ACC112 (cell line): ENCODE measurements at regions not wholly inside any gene's neighbourhood (a gene's known extent, or its start where the extent isn't known, plus 50 kb on each side); places are given as distances from the start of the nearest gene placed in this dataset.

ENCODE experiments used
- H2AFZ ChIP-seq: fragments of 200-600 bp; sonication (generic); one replicate; pipeline ENCODE4 v1.6.0; 2017; ENCODE audit warnings: antibody characterized with exemption, low read length; ENCODE audit not compliant: unreplicated experiment
- H3K27ac ChIP-seq: fragments of 200-600 bp; sonication (generic); 2 replicates; pipeline ENCODE4 v1.5.1; 2014; ENCODE audit warnings: low read depth, mild to moderate bottlenecking, antibody characterized with exemption, low read length, moderate library complexity
- H3K27me3 ChIP-seq: fragments of 200-600 bp; sonication (generic); 2 replicates; pipeline ENCODE4 v1.6.1; 2014; ENCODE audit warnings: mild to moderate bottlenecking, antibody characterized with exemption, low read length, moderate library complexity, mixed read lengths; ENCODE audit not compliant: insufficient read depth
- H3K36me3 ChIP-seq: fragments of 200-600 bp; sonication (generic); 2 replicates; pipeline ENCODE4 v1.6.1; 2016; ENCODE audit warnings: mild to moderate bottlenecking, antibody characterized with exemption, low read length, moderate library complexity, mixed read lengths; ENCODE audit not compliant: insufficient read depth
- H3K4me1 ChIP-seq: fragments of 200-600 bp; sonication (generic); one replicate; pipeline ENCODE4 v1.6.1; 2016; ENCODE audit warnings: low read length, mixed read lengths; ENCODE audit not compliant: insufficient read depth, unreplicated experiment, control insufficient read depth
- H3K4me3 ChIP-seq: fragments of 200-600 bp; sonication (generic); 2 replicates; pipeline ENCODE4 v1.5.1; 2014; ENCODE audit warnings: mild to moderate bottlenecking, low read depth, low read length
- H3K79me2 ChIP-seq: fragments of 200-600 bp; sonication (generic); one replicate; pipeline ENCODE4 v1.6.0; 2016; ENCODE audit warnings: low read length; ENCODE audit not compliant: control insufficient read depth, unreplicated experiment, insufficient read depth

DNA sequence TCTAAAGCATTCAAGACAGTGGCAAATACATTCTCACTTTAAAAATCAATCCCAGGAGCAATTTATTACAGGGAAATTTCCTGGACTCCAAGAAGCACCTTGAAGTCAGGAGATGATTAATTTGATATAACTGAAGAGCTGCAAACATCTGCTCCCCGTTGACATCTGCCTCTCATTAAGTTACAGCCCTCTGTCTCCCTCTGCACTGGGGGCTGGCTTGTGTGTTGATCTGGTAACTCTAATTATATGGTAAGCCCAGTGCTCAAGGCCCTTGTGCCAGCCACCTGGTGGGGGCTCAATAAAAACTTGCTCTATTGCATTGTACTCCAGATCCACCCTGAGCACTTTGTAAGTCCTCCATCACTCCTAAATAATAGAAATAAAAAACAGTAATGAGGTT lies 131.1 kb upstream of the ZNF462 start:
- Histone ChIP-seq H3K4me1 (no peaks in the 10 kb centered on the region), H3K27me3 (peaks cover 10% of the 10 kb centered on the region; the same call in 1 of the 2 replicates)

DNA sequence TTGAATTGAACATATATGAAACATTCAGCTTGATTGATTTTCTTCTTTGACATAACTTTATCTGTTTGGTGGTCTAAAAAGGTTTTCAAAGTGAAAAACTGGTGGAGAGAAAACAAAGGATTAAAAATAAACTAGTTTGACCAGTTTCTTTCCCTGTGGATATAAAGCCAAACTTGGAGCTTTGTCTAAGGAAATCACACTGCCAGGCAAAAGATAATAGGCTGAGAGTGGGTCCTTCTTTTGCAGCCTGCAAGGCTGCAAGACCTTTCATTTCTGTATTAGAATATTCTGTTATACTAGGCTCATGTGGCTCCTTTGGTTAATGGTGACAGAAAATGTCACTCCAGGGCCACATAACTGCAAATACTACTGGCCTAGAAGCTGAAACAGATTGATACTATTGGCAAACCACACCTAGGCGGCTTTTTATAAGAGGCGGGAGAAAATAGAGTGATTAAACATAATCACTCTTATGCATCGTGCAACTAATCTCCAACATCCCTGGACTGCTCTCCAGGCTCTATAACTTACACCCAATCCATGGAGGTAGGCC lies 129.1 kb upstream of the ZNF462 start:
- no peaks in the 10 kb centered on the region for H3K36me3 ChIP-seq
- no peaks in the 10 kb centered on the region for H3K4me1 ChIP-seq
- H3K4me3 ChIP-seq = no peak overlapping the region
- no peak overlapping the region for H2AFZ ChIP-seq
- H3K27ac ChIP-seq = no peak overlapping the region
- no peaks in the 10 kb centered on the region for H3K79me2 ChIP-seq
- peaks cover 14% of the 10 kb centered on the region; the same call in 1 of the 2 replicates for H3K27me3 ChIP-seq

More for the DNA sequence above, 131.1 kb upstream of the ZNF462 start:
- Histone ChIP-seq H3K4me3 (no peak overlapping the region), H2AFZ (no peak overlapping the region), H3K27ac (no peak overlapping the region), H3K79me2 (no peaks in the 10 kb centered on the region), H3K36me3 (no peaks in the 10 kb centered on the region)

GRCh38 chr9:106737516-106737915 lies 125.5 kb upstream of the ZNF462 start:
- Histone ChIP-seq H2AFZ (no peak overlapping the region), H3K79me2 (no peaks in the 10 kb centered on the region), H3K4me1 (no peaks in the 10 kb centered on the region), H3K36me3 (no peaks in the 10 kb centered on the region), H3K4me3 (no peak overlapping the region), H3K27ac (no peak overlapping the region), H3K27me3 (peaks cover 20% of the 10 kb centered on the region)

DNA sequence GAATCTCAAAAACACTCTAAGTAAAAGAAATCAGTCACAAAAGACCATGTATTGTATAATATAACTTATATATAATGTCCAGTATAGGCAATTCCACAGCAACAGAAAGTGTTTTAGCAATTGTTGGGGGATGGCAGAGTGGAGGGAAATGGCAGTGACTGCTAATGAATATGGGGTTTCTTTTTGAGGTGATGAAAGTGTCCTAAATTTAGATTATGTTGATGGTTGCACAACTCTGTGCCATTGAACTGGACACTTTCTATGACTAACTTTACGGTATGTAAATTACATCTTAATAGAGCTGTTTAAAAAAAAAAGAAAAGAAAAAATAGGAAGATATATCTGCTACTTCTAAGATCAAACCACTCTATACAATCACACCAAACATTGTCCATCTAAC lies 124.9 kb upstream of the ZNF462 start:
- Histone ChIP-seq H3K27ac (no peak overlapping the region), H3K79me2 (no peaks in the 10 kb centered on the region), H3K4me3 (no peak overlapping the region), H3K27me3 (peaks cover 24% of the 10 kb centered on the region), H3K36me3 (no peaks in the 10 kb centered on the region), H2AFZ (no peak overlapping the region), H3K4me1 (no peaks in the 10 kb centered on the region)

DNA sequence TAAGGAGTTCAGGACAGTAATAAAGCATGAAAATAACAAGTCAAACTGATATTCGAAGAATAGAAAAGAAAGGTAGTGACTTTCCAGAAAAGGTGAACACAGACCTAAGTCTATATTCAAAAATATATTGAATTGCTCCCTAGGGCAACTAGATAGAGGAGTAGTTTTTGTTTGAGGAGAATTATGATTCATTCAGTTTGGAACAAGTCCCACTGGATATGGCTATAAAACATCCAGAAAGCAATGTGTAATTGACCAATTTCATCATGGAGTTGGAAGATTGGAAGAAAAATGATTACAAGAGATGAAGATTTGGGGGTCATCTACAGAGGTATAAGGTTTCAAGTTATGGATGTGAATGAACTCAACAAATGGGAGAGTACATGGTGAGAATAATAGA lies 117.5 kb upstream of the ZNF462 start:
- Histone ChIP-seq H3K4me1 (no peaks in the 10 kb centered on the region), H2AFZ (no peak overlapping the region), H3K27me3 (peaks cover 18% of the 10 kb centered on the region), H3K27ac (no peak overlapping the region), H3K4me3 (no peak overlapping the region), H3K79me2 (no peaks in the 10 kb centered on the region), H3K36me3 (no peaks in the 10 kb centered on the region)

DNA sequence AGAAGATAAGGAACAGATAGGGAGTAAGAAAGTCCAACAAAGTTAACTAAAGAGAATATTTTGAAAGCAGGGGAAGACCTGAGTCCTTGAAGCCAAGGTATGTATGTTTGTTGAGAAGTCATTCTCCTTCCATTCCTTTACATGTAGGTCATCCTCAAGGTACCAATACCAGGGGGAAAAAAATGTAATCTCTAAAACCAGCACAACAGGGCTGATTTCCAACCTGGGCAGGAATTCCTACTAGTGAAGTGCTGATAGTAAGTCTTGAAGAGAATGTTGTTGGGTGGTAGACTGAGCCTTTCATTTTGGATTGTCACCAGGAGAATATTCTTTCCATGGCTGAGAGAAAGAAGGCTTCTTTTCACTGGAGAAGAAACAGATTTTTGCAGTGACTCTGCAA lies 117.1 kb upstream of the ZNF462 start:
- no peaks in the 10 kb centered on the region for H3K4me1 ChIP-seq
- H2AFZ ChIP-seq = no peak overlapping the region
- H3K27me3 ChIP-seq = peaks cover 17% of the 10 kb centered on the region
- no peaks in the 10 kb centered on the region for H3K79me2 ChIP-seq
- H3K36me3 ChIP-seq = no peaks in the 10 kb centered on the region
- no peak overlapping the region for H3K4me3 ChIP-seq
- no peak overlapping the region for H3K27ac ChIP-seq

GRCh38 chr9:106751681-106752080 lies 111.3 kb upstream of the ZNF462 start:
- H3K36me3 ChIP-seq = no peaks in the 10 kb centered on the region
- H3K4me1 ChIP-seq = no peaks in the 10 kb centered on the region
- H2AFZ ChIP-seq = no peak overlapping the region
- H3K27me3 ChIP-seq = no peaks in the 10 kb centered on the region; the same call in 1 of the 2 replicates
- H3K4me3 ChIP-seq = no peak overlapping the region
- no peak overlapping the region for H3K27ac ChIP-seq
- H3K79me2 ChIP-seq = no peaks in the 10 kb centered on the region

DNA sequence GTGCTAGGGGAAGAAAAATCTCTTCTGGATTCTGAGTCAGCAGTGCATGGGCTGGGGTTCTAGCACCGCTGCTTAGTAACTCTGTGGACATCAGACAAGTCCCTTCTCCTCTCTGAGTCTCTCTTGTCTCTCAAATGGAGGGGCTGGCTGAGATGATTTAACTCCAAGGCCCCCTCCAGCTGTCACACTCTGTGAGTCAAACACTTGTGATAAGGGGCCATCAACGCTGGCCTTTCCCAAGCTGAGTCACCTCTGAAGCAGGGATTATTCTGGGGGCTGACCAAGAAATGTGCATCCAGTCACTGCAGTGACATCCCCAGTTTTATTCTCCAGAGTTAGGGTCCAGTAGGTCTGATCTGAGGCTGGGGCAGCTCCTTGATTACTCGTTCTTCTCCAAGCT lies 110.4 kb upstream of the ZNF462 start:
- Histone ChIP-seq H3K4me3 (no peak overlapping the region), H3K36me3 (no peaks in the 10 kb centered on the region), H3K27me3 (no peaks in the 10 kb centered on the region; the same call in 1 of the 2 replicates), H3K79me2 (no peaks in the 10 kb centered on the region), H3K27ac (no peak overlapping the region), H2AFZ (no peak overlapping the region), H3K4me1 (no peaks in the 10 kb centered on the region)

DNA sequence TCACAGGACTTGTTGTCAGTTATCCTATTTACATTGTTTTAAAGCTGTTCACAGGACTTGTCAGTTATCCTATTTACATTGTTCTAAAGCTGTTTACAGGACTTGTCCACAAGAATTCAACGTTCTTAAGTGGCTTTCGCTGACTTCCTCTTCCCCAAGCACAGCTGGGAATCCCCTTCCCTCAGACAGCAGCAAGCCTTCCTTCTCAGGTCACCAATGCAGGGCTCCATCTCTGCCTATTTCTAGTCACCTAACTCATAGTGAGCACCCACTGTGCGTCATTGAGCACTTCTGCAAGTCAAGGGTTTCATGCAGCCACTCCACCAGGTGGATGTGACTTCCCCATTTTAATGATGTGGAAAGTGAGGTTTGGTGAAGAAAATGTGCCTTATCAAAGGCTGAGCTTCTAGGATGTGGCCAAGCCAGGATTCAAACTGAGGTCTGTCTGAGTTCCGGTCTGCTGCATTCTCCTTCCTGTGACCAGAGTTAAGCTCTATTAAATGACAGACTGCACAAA lies 109.8 kb upstream of the ZNF462 start:
- H3K4me1 ChIP-seq = no peaks in the 10 kb centered on the region
- H3K27me3 ChIP-seq = no peaks in the 10 kb centered on the region; the same call in 1 of the 2 replicates
- H3K27ac ChIP-seq = no peak overlapping the region
- H3K4me3 ChIP-seq = no peak overlapping the region
- H2AFZ ChIP-seq = no peak overlapping the region
- no peaks in the 10 kb centered on the region for H3K79me2 ChIP-seq
- H3K36me3 ChIP-seq = no peaks in the 10 kb centered on the region

- Histone ChIP-seq H3K27ac (no peak overlapping the region), H3K79me2 (no peaks in the 10 kb centered on the region), H3K36me3 (no peaks in the 10 kb centered on the region), H3K4me1 (peaks cover 10% of the 10 kb centered on the region), H3K27me3 (no peaks in the 10 kb centered on the region), H2AFZ (no peak overlapping the region), H3K4me3 (no peak overlapping the region)
Observed at GRCh38 chr9:106755736-106756135, 107.2 kb upstream of the ZNF462 start.

DNA sequence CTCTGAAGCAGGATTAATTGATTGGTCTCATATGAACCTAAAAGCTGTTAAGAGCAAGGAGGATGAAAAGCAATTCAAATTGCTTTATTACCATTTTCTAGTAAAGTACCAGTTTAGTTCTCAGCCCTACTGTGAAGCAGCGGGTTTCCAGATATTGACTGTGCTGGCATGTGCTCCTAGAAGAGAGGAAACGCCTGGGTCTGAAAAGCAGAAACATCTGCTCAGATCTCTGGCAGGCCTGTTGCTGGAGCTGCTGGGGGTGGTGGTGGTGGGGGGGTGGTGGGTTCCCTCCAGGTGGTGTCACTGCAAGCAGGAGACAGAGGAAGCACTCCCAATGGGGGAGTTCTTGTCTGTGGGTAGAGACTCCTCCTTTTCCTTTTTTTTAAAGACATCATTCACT lies 105.5 kb upstream of the ZNF462 start:
- Histone ChIP-seq H3K36me3 (no peaks in the 10 kb centered on the region), H2AFZ (no peak overlapping the region), H3K27me3 (no peaks in the 10 kb centered on the region), H3K4me1 (peaks cover 10% of the 10 kb centered on the region), H3K79me2 (no peaks in the 10 kb centered on the region), H3K27ac (no peak overlapping the region), H3K4me3 (no peak overlapping the region)
